ENCODE measurements at regions not wholly inside any gene's neighbourhood (a gene's known extent, or its start where the extent isn't known, plus 50 kb on each side); places are given as distances from the start of the nearest gene placed in this dataset.
A peak's percentile ranks its signal among the peaks of the same experiment; 100 is the strongest.

DNA sequence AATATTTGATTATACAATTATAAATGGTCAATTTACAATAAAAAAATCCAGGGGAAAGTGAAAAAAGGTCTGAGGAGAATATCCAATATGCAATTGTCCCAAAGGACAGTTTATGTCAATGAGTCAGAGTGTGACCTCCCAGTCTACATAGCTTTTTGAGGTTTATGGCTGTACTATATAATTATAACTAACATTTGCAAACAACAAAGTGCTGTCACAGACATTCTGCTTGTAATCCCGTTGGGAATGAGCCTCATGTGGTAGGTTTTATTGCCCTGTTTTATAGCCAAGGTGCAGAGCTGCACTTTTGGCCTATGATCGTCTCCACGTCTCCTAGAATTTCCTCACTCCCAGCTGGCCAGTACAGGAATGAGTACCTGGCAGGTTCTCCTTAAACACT lies 103.8 kb downstream of the ADSS2 start:
- peak; percentile 65 for DNase-seq (ENCODE audit: low read depth)
- H3K4me3 ChIP-seq (ENCODE audit: low read length): no peak overlapping the region
- TF ChIP-seq, protein P1, sequence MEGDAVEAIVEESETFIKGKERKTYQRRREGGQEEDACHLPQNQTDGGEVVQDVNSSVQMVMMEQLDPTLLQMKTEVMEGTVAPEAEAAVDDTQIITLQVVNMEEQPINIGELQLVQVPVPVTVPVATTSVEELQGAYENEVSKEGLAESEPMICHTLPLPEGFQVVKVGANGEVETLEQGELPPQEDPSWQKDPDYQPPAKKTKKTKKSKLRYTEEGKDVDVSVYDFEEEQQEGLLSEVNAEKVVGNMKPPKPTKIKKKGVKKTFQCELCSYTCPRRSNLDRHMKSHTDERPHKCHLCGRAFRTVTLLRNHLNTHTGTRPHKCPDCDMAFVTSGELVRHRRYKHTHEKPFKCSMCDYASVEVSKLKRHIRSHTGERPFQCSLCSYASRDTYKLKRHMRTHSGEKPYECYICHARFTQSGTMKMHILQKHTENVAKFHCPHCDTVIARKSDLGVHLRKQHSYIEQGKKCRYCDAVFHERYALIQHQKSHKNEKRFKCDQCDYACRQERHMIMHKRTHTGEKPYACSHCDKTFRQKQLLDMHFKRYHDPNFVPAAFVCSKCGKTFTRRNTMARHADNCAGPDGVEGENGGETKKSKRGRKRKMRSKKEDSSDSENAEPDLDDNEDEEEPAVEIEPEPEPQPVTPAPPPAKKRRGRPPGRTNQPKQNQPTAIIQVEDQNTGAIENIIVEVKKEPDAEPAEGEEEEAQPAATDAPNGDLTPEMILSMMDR (conservative IDR thresholded peaks at IDR 0.05; ENCODE audit: low read depth, low read length): no peak

DNA sequence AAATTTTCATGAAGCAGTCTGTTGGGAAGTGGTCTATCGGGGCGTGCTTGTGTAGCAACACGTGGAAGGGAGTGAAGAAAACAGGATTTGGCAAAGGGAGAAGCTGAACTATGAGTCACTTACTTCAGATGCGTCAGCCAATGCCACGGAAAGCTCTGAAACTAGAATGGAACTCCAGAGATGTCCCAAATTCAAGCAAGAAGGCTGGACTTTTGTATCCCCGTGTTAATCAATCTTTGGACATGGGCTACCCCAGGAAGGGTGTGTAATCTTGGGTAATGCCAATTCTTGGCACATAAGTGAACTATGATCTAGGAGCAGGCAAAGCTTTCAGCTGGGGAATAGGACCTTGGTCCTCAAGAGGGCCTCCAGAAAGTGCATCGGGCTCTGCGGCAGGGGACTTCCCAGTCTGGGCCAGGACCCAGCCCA lies 102.6 kb downstream of the ADSS2 start:
- TF ChIP-seq, protein P1 (conservative IDR thresholded peaks at IDR 0.05; ENCODE audit: low read depth, low read length): no peak
- H3K4me3 ChIP-seq (ENCODE audit: low read length): no peak overlapping the region
- DNase-seq (ENCODE audit: low read depth): peak; percentile 85

DNA sequence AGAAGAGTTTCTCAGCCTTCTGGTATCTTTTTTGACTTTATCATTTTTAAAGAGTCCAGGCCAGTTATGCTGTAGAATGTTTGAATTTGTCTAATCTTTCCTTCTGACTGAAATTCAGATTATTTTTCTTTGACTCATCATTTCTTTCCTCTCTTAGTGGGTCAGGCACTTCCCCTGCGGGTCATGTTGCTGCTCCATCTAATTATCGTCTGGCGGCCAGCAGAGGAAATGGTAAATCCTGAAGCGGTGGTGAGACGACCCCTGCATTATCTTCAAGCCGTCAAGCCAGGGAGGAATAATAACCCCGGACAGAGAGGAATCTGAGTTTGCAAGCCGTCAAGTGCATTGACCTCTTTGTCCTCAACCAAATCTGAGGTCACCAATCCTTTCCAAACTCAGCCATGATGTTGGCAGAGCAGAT lies 102.1 kb downstream of the ADSS2 start:
- TF ChIP-seq, protein P1 (conservative IDR thresholded peaks at IDR 0.05; ENCODE audit: low read depth, low read length): no peak
- H3K4me3 ChIP-seq (ENCODE audit: low read length): no peak overlapping the region
- no peak for DNase-seq (ENCODE audit: low read depth)

DNA sequence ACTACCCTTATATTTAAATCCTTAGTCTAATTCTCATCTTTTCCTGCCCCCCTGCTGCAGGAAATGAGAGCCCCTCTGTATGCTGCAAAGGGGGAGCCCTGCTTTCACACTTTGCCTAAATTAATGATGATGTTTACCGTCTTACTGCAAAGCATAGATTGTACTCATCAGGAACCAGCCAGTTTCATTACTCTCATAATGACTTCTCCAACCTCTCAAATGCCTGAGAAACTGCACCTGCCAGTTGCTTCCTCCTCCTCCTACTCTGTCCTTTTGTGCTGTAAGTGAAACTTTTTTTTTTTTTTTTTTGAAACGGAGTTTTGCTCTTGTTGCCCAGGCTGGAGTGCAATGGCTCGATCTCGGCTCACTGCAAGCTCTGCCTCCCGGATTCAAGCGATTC lies 101.7 kb downstream of the ADSS2 start:
- DNase-seq (ENCODE audit: low read depth): no peak
- TF ChIP-seq, protein P1 (conservative IDR thresholded peaks at IDR 0.05; ENCODE audit: low read depth, low read length): no peak
- no peak overlapping the region for H3K4me3 ChIP-seq (ENCODE audit: low read length)

- DNase-seq (ENCODE audit: low read depth): no peak
- TF ChIP-seq, protein P1 (conservative IDR thresholded peaks at IDR 0.05; ENCODE audit: low read depth, low read length): no peak
Observed at GRCh38 chr1:244352156-244352830, 99.4 kb downstream of the ADSS2 start.

GRCh38 chr1:244353551-244354091 lies 98.1 kb downstream of the ADSS2 start:
- peak; percentile 75 for DNase-seq (ENCODE audit: low read depth)
- TF ChIP-seq, protein P1 (conservative IDR thresholded peaks at IDR 0.05; ENCODE audit: low read depth, low read length): no peak

More at GRCh38 chr1:244352156-244352830, 99.4 kb downstream of the ADSS2 start:
- H3K4me3 ChIP-seq (ENCODE audit: low read length): no peak overlapping the region

DNA sequence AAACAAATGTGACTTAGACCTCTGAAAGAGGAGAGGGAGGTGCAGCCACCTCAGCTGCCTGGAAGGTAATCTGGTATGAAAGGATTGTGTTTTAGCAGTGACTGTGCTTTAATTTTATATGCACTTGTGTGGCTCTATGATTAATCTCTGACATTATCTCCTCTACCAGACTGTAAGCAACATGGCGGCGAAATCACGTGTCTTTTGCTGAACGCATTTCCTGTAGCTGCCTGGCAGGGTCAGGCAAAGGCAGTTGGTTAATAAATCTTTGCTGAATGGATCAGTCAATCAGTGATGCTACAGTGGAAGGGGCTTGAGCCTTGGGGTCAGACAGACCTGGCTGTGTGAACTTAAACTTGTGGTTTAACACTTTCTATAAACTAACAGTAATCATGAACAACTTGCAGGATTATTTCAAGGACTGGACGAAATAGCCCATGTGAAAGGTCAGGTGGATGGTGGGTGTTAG lies 96.9 kb downstream of the ADSS2 start:
- H3K4me3 ChIP-seq (ENCODE audit: low read length): no peak overlapping the region
- TF ChIP-seq, protein P1 (conservative IDR thresholded peaks at IDR 0.05; ENCODE audit: low read depth, low read length): no peak

More at GRCh38 chr1:244353551-244354091, 98.1 kb downstream of the ADSS2 start:
- no peak overlapping the region for H3K4me3 ChIP-seq (ENCODE audit: low read length)

More for the DNA sequence above, 96.9 kb downstream of the ADSS2 start:
- no peak for DNase-seq (ENCODE audit: low read depth)
